ENCODE measurements at regions not wholly inside any gene's neighbourhood (a gene's known extent, or its start where the extent isn't known, plus 50 kb on each side); places are given as distances from the start of the nearest gene placed in this dataset.

DNA sequence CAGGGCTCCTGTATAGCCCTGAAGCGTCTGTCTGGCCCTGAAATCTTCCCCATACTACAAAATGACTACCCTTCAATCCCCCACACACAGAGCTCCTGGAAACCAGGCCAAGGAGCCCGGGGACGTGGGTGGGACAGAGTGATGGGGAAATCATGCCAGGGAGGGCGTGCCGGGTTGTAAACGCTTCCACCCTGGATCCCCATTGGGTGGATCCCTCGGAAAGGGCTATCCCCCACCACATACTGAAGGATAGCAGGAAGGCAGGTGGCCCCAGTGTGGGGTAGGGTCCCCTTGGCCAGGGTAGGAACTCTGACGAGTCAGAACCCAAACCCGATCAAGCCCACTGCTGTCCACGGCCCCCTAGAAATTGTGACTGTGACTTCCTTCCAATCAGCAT lies 91.7 kb downstream of the INHBB start:
- no peaks in the 10 kb centered on the region for H3K9me3 ChIP-seq (ENCODE audit: control insufficient read depth, insufficient read depth, low read depth, low read length)
- no peak overlapping the region for H3K27ac ChIP-seq (ENCODE audit: extremely low read depth, low read depth, low read length)
- POLR2A ChIA-PET: no interaction called here
- H3K4me1 ChIP-seq (ENCODE audit: control insufficient read depth, insufficient read depth, low read length): no peaks in the 10 kb centered on the region
- no peaks in the 10 kb centered on the region for H3K36me3 ChIP-seq (ENCODE audit: control insufficient read depth in 2 of 2, insufficient read depth in 1 of 2, low read length in 2 of 2)
- H3K4me3 ChIP-seq (ENCODE audit: low read depth, low read length): no peak overlapping the region
- CTCF ChIA-PET: interaction anchor here (0.7 to 2.4 kb wide), 6 partner anchors 9 to 158 kb away, joined by 3 to 5 read pairs (median 4); no protein-coding TSS in a partner anchor
- TF ChIP-seq ZNF561 (tag by site-specific recombination; IDR thresholded peaks at IDR 0.05; ENCODE audit: borderline replicate concordance) (no peak), ZNF266 (tag by site-specific recombination; IDR thresholded peaks at IDR 0.05; ENCODE audit: low read depth) (no peak), ZBTB17 (tag by site-specific recombination; IDR thresholded peaks at IDR 0.05) (no peak)

DNA sequence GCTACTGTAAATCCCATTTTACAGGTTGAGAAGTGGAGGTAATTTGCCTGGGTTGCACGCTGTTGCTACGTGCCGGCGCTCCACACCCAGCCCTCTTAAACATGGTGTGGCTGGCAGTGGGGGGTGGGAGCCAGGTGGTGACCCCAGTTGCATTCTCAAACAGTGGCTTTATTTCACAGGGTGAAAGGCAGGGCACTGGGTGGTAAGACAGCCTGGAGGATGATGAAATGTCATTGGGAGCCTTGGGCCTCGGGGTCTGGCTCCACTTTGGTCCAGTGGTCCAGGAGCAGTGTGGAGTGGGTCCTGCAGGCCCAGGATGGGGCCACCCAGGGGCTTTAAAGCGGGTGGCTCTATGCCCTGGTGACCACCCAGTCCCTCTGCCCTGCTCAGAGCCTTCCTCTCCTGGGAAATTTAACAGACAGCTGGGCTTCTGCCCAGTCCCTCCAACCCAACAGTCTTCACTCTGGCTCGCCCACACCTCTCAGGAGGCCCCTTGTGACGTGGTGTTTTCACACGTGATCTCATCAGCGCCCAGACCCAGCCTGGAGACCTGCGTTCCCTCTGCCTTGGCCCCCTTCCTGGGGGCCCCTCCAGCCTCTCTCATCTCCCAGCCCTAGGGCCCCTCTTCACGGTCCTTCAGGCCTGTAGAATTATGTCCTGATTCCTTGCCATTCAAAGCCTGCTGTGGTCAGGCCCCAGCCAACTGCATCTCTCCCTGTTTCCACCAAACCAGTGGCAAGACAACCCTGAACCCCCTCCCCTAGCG lies 92.5 kb downstream of the INHBB start:
- ChIA-PET POLR2A (no interaction called here), CTCF (interaction anchor here (0.6 to 2.4 kb wide), 6 partner anchors 8 to 256 kb away, joined by 3 to 5 read pairs (median 4); no protein-coding TSS in a partner anchor)

DNA sequence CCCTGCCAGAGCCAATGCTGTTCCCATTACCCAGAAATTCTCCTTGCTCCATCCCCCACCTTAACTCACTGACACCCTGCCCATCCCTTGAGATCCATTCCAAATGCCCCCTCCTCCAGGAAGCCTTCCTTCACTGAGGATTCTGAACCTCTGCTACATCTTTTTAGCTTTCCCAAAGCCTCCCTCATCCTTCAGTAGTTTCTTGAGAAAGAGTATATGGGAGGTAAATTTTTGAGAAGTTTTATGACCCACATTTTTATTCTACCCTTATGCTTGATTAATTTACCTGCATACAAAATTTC lies 93.1 kb downstream of the INHBB start:
- Histone ChIP-seq H3K9me3 (ENCODE audit: control insufficient read depth, insufficient read depth, low read depth, low read length) (no peaks in the 10 kb centered on the region), H3K4me3 (ENCODE audit: low read depth, low read length) (no peak overlapping the region), H3K4me1 (ENCODE audit: control insufficient read depth, insufficient read depth, low read length) (no peaks in the 10 kb centered on the region), H3K36me3 (ENCODE audit: control insufficient read depth in 2 of 2, insufficient read depth in 1 of 2, low read length in 2 of 2) (no peaks in the 10 kb centered on the region), H3K27ac (ENCODE audit: extremely low read depth, low read depth, low read length) (no peak overlapping the region)
- TF ChIP-seq BCL11A (tag by site-specific recombination; IDR thresholded peaks at IDR 0.05; ENCODE audit: low read depth) (no peak), TCF7L2 (IDR thresholded peaks at IDR 0.05; ENCODE audit: borderline replicate concordance, low read depth, low read length) (no peak), ZNF121 (tag by site-specific recombination; IDR thresholded peaks at IDR 0.05) (no peak), KLF7 (tag by site-specific recombination; IDR thresholded peaks at IDR 0.05; ENCODE audit: borderline replicate concordance) (no peak), ZNF132 (tag by site-specific recombination; IDR thresholded peaks at IDR 0.05; ENCODE audit: borderline replicate concordance) (no peak), HOXA7 (CRISPR knock-in tag; IDR thresholded peaks at IDR 0.05; ENCODE audit: borderline replicate concordance) (no peak), ZNF621 (tag by site-specific recombination; IDR thresholded peaks at IDR 0.05) (no peak), ZSCAN16 (tag by site-specific recombination; IDR thresholded peaks at IDR 0.05) (no peak), BCL11B (tag by site-specific recombination; IDR thresholded peaks at IDR 0.05; ENCODE audit: low read depth) (no peak), ZNF626 (tag by site-specific recombination; IDR thresholded peaks at IDR 0.05) (no peak), ZNF629 (tag by site-specific recombination; IDR thresholded peaks at IDR 0.05) (no peak), SP7 (tag by site-specific recombination; IDR thresholded peaks at IDR 0.05) (no peak), ZNF354C (tag by site-specific recombination; IDR thresholded peaks at IDR 0.05; ENCODE audit: borderline replicate concordance, low read depth) (no peak), REPIN1 (tag by site-specific recombination; IDR thresholded peaks at IDR 0.05; ENCODE audit: low read depth) (no peak)
- TF ChIP-seq, protein P1, sequence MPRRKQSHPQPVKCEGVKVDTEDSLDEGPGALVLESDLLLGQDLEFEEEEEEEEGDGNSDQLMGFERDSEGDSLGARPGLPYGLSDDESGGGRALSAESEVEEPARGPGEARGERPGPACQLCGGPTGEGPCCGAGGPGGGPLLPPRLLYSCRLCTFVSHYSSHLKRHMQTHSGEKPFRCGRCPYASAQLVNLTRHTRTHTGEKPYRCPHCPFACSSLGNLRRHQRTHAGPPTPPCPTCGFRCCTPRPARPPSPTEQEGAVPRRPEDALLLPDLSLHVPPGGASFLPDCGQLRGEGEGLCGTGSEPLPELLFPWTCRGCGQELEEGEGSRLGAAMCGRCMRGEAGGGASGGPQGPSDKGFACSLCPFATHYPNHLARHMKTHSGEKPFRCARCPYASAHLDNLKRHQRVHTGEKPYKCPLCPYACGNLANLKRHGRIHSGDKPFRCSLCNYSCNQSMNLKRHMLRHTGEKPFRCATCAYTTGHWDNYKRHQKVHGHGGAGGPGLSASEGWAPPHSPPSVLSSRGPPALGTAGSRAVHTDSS (tag by site-specific recombination; IDR thresholded peaks at IDR 0.05): no peak
- TF ChIP-seq, protein P2, sequence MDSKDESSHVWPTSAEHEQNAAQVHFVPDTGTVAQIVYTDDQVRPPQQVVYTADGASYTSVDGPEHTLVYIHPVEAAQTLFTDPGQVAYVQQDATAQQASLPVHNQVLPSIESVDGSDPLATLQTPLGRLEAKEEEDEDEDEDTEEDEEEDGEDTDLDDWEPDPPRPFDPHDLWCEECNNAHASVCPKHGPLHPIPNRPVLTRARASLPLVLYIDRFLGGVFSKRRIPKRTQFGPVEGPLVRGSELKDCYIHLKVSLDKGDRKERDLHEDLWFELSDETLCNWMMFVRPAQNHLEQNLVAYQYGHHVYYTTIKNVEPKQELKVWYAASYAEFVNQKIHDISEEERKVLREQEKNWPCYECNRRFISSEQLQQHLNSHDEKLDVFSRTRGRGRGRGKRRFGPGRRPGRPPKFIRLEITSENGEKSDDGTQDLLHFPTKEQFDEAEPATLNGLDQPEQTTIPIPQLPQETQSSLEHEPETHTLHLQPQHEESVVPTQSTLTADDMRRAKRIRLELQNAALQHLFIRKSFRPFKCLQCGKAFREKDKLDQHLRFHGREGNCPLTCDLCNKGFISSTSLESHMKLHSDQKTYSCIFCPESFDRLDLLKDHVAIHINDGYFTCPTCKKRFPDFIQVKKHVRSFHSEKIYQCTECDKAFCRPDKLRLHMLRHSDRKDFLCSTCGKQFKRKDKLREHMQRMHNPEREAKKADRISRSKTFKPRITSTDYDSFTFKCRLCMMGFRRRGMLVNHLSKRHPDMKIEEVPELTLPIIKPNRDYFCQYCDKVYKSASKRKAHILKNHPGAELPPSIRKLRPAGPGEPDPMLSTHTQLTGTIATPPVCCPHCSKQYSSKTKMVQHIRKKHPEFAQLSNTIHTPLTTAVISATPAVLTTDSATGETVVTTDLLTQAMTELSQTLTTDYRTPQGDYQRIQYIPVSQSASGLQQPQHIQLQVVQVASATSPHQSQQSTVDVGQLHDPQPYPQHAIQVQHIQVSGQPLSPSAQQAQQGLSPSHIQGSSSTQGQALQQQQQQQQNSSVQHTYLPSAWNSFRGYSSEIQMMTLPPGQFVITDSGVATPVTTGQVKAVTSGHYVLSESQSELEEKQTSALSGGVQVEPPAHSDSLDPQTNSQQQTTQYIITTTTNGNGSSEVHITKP (tag by site-specific recombination; IDR thresholded peaks at IDR 0.05): no peak
- ChIA-PET CTCF (interaction anchor here (1.2 kb wide), 1 partner anchor 96 kb away, joined by 3 read pairs; no protein-coding TSS in a partner anchor), POLR2A (no interaction called here)

More for the DNA sequence above, 92.5 kb downstream of the INHBB start:
- Histone ChIP-seq H3K4me1 (ENCODE audit: control insufficient read depth, insufficient read depth, low read length) (no peaks in the 10 kb centered on the region), H3K4me3 (ENCODE audit: low read depth, low read length) (no peak overlapping the region), H3K9me3 (ENCODE audit: control insufficient read depth, insufficient read depth, low read depth, low read length) (no peaks in the 10 kb centered on the region), H3K36me3 (ENCODE audit: control insufficient read depth in 2 of 2, insufficient read depth in 1 of 2, low read length in 2 of 2) (no peaks in the 10 kb centered on the region), H3K27ac (ENCODE audit: extremely low read depth, low read depth, low read length) (no peak overlapping the region)
- no peak for TF ChIP-seq ZNF623 (tag by site-specific recombination; IDR thresholded peaks at IDR 0.05)
- TF ChIP-seq ZNF549 (tag by site-specific recombination; IDR thresholded peaks at IDR 0.05): no peak
- TF ChIP-seq, protein P3, sequence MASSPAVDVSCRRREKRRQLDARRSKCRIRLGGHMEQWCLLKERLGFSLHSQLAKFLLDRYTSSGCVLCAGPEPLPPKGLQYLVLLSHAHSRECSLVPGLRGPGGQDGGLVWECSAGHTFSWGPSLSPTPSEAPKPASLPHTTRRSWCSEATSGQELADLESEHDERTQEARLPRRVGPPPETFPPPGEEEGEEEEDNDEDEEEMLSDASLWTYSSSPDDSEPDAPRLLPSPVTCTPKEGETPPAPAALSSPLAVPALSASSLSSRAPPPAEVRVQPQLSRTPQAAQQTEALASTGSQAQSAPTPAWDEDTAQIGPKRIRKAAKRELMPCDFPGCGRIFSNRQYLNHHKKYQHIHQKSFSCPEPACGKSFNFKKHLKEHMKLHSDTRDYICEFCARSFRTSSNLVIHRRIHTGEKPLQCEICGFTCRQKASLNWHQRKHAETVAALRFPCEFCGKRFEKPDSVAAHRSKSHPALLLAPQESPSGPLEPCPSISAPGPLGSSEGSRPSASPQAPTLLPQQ (tag by site-specific recombination; IDR thresholded peaks at IDR 0.05): no peak
- TF ChIP-seq ZNF624 (tag by site-specific recombination; IDR thresholded peaks at IDR 0.05): no peak
- TF ChIP-seq ZNF707 (tag by site-specific recombination; IDR thresholded peaks at IDR 0.05): no peak
- TF ChIP-seq SCRT1 (tag by site-specific recombination; IDR thresholded peaks at IDR 0.05; ENCODE audit: borderline replicate concordance): no peak
- no peak for TF ChIP-seq ZNF48 (tag by site-specific recombination; IDR thresholded peaks at IDR 0.05)
- no peak for TF ChIP-seq ZNF394 (tag by site-specific recombination; IDR thresholded peaks at IDR 0.05; ENCODE audit: borderline replicate concordance)
- TF ChIP-seq ZNF24 (tag by site-specific recombination; IDR thresholded peaks at IDR 0.05): no peak
- TF ChIP-seq KLF1 (tag by site-specific recombination; IDR thresholded peaks at IDR 0.05): no peak
- TF ChIP-seq ZNF266 (tag by site-specific recombination; IDR thresholded peaks at IDR 0.05; ENCODE audit: low read depth): no peak
- TF ChIP-seq ZNF274 (IDR thresholded peaks at IDR 0.05; ENCODE audit: low read length): no peak
- no peak for TF ChIP-seq ZNF274 (tag by site-specific recombination; IDR thresholded peaks at IDR 0.05; ENCODE audit: borderline replicate concordance)
- no peak for TF ChIP-seq ZNF561 (tag by site-specific recombination; IDR thresholded peaks at IDR 0.05; ENCODE audit: borderline replicate concordance)
